NCI-H2107 (cell line): ENCODE measurements at regions not wholly inside any gene's neighbourhood (a gene's known extent, or its start where the extent isn't known, plus 50 kb on each side); places are given as distances from the start of the nearest gene placed in this dataset.

Experiments used
- DNase-seq: peaks from one replicate; lab custom pipeline; 2025; lab: John Stamatoyannopoulos, UW

- no peak for DNase-seq
Observed at GRCh38 chr4:62359441-62360155, 1159.5 kb downstream of the ADGRL3 start.

DNA sequence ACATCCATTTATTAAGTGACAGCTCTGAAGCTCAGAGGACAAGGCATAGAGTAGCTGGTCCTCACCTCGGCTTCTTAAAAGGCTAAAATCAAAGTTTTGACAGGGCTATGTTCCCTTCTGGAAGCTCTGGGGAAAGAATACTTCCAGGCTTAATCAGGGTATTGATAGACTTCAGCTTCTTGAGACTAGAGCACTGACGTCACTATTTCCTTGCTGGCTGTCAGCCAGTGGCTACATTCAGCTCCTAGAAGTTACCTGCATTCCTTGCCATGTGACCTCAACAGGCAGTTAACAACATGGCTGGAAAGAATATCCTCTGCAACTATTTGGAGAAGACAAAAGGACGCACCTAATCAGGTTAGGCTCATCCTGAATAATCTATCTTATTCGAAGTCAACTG is 1144.8 kb downstream of the ADGRL3 start:
- DNase-seq: no peak

GRCh38 chr4:62344474-62344873 is 1144.3 kb downstream of the ADGRL3 start:
- DNase-seq: no peak

GRCh38 chr4:62342346-62342745 is 1142.2 kb downstream of the ADGRL3 start:
- DNase-seq: no peak

- no peak for DNase-seq
Observed at GRCh38 chr4:62328526-62328925, 1128.4 kb downstream of the ADGRL3 start.

- DNase-seq: no peak
Observed at GRCh38 chr4:62327612-62328297, 1127.6 kb downstream of the ADGRL3 start.

DNA sequence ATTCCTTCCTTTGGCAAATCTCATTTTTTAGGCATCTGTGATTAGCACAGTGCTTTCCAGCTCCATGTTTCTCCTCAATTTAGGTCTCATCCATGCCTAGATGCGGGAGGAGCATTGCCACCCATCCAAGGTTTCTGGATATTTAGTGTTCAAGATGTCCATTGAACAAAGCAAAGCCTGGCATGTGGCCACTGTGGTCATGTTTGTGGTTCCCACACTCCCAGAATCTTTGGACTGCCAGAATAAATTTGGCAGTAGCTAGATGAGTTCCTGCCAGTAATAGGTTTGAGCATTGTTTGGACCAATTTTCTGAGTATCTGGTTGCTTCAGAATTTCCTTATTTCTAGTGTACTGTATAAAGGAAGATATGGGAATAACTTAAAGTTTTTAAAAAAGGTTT is 1124.1 kb downstream of the ADGRL3 start:
- no peak for DNase-seq

- no peak for DNase-seq
Observed at GRCh38 chr4:62320612-62321011, 1120.5 kb downstream of the ADGRL3 start.

GRCh38 chr4:62302710-62303109 is 1102.6 kb downstream of the ADGRL3 start:
- DNase-seq: no peak

DNA sequence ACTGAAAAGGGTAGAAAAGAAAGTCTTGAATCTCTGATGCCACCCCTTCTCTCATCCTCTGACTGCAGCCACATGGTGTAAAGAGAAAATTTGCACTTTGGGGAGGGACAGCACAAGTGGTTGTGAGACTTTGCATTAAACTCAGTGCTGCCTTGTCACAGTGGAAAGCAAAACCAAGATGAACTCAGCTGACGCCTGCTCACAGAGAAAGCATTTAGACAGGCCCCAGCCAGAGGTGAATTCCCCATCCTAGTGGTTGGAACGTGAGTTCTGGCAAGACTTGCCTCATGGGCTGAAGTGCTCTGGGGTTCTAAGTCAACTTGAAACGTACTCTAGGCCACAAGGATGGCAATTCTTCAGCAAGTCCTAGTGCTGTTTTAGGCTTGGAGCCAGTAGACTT is 1101.4 kb downstream of the ADGRL3 start:
- no peak for DNase-seq

- no peak for DNase-seq
Observed at GRCh38 chr4:62293551-62293950, 1093.4 kb downstream of the ADGRL3 start.

DNA sequence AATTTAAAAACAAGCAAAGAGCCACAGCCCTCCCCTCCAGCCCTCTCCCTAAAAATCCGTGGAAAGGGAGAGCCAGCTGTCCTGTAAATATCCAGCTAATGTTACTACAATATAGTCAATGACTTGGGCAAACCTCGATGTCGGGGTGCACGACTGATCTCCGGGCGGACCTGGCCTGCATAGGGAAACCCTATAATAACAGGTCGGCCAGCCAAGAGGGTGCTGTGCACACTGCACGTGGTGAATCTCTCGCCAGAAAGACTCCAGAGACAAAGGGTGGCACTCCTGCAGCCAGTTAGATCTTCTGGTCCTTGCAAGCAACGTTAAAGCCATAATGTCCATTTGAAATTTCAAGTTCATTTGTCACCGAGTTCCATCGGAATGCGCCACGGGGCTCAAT is 1092.8 kb downstream of the ADGRL3 start:
- no peak for DNase-seq

DNA sequence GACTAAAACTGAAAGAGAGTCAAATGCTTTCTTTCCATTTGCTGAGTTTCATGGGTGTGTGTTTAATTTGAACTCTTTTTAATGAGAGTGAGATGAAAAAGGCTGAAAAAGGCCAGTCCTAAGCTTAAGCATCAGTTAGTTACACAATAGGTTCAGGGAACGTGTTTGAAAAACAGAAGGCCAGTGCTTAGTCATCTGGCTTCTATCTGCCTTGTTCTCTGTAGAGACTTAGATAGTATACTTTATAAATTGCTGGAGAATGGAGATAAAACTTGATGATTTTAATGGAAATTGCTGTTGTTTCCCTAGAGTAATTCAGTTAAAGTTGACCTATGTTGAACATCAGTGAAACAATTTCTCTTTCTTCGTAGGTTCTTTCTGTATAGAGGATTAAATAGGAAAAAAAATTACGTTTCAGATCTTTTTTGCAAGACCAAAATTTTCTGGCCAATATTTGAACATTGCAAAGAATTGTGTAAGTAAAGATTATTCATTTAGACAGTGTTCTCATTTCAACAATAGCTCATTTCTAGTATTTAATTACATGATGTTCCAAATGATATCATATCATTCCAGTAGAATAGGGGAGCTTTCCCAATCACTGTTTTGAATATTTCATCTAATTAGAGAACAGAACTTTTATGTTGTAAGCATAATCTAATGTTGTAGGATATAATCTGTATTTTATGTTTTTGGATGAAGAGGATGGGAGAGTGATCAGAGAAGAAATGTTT is 1088.8 kb downstream of the ADGRL3 start:
- no peak for DNase-seq

DNA sequence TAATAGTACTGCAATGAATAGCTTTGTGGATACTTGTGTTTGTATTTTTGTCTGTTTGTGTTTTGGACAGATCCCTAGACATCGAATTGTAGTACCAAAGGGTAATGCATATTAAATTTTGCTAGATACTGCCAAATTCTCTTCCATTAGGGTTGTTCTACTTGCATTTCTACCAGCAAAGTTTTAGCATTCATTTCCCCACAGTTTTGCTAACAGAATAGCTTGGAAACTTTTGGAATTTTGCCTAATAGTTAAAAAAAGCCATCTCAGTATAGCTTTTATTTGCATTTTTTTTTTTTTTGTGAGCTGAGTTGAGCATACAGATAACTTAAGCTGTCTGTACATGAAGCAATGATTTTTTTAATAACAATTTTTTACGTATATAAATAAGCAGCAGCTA is 1084.9 kb downstream of the ADGRL3 start:
- DNase-seq: no peak

- no peak for DNase-seq
Observed at GRCh38 chr4:62279689-62280088, 1079.6 kb downstream of the ADGRL3 start.

GRCh38 chr4:62275470-62275869 is 1075.3 kb downstream of the ADGRL3 start:
- no peak for DNase-seq

DNA sequence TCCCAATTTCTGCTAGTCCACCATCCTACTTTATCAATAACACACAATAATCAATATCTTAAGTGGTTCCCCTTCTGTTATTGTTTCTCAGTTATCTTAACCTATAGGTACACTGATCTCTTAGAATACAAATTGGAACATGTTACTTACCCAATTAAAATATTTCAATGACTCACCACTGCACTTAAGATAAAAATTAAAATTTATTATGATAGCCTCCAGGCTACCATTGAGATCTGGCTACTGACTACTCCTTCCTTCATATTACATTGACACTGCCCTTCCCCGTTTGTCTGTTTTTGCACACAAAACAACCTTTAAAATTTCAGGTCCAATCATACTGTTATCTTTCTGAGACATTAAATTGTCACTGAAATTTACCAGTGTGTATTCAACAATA is 1074.7 kb downstream of the ADGRL3 start:
- DNase-seq: no peak

DNA sequence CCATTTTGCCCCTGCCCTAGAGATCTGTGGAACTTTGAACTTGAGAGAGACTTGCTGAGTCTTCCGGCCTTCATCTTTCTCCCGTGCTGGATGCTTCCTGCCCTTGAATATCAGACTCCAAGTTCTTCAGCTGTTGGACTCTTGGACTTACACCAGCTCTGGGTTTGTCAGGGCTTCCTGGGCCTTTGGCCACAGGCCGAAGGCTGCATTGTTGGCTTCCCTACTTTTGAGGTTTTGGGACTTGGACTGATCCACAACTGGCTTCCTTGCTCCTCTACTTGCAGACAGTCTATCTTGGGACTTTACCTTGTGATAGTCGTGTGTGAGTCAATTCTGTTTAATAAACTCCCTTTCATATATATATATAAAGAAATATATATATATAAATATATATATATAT is 1071.0 kb downstream of the ADGRL3 start:
- DNase-seq: no peak

DNA sequence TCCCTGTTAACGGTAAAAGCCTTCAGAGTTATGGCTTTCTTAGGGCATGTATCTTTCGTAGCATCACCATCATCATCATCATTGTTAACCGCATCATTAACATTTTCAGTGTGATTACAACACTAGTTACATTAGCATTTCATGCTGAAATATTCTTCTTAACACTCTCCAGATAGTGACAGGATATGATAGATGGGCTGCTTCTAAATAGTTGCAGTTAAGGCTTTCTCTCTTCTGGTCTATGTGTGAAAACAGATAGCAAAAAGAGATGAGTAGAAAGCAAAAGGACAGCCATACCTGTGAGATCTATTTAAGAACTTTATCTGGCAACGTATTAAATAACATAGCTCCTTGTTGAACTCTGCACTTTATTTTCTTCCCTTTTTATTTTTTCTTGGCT is 1069.8 kb downstream of the ADGRL3 start:
- no peak for DNase-seq

- DNase-seq: no peak
Observed at GRCh38 chr4:62263454-62263853, 1063.3 kb downstream of the ADGRL3 start.

GRCh38 chr4:62262676-62263075 is 1062.5 kb downstream of the ADGRL3 start:
- no peak for DNase-seq

DNA sequence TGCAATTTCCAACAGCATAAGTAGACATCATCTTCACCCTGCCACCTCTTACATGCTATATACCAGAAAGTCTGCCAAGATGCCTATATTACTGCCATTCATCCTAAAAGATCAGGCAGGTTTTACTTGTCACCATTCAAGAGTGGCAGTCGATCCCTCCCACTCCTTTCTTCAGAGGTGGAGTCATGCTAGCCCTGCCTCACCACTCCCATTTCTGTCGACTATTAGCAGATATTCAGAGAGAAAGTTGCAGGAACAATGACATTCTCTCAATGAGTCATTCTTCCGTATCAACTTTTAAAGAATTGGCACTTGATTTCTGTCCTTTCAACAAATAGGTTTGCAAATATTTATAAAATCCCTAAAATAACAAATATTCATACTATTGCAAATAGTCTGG is 1060.1 kb downstream of the ADGRL3 start:
- DNase-seq: no peak

DNA sequence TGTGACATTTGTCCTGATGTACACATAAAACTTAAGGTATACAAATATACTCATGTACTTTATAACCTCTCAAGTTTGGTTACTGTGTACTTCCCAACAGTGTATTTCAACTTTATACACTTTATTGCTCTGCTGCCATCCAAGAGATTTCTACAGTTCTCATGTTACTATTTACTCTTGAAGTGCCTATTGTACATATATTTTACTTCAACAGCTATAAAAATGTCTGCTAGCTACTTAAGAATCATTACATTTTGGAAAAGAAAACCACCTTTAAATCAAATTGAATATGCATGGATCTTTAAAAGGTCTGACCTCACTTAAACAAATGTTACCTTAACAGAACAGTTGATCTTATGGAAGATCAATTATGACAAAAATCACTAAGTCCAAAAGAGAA is 1056.4 kb downstream of the ADGRL3 start:
- DNase-seq: no peak
